ENCODE measurements at regions not wholly inside any gene's neighbourhood (a gene's known extent, or its start where the extent isn't known, plus 50 kb on each side); places are given as distances from the start of the nearest gene placed in this dataset.

- no peaks in the 10 kb centered on the region for H3K27me3 ChIP-seq (ENCODE audit: control insufficient read depth, insufficient read depth, low read length)
- no peak overlapping the region for H3K4me3 ChIP-seq (ENCODE audit: low read depth, low read length)
- H3K36me3 ChIP-seq (ENCODE audit: control insufficient read depth, insufficient read depth, low read length) = no peaks in the 10 kb centered on the region
- DNase-seq (ENCODE audit: low read depth) = peak; percentile 14
- TF ChIP-seq, protein P1, sequence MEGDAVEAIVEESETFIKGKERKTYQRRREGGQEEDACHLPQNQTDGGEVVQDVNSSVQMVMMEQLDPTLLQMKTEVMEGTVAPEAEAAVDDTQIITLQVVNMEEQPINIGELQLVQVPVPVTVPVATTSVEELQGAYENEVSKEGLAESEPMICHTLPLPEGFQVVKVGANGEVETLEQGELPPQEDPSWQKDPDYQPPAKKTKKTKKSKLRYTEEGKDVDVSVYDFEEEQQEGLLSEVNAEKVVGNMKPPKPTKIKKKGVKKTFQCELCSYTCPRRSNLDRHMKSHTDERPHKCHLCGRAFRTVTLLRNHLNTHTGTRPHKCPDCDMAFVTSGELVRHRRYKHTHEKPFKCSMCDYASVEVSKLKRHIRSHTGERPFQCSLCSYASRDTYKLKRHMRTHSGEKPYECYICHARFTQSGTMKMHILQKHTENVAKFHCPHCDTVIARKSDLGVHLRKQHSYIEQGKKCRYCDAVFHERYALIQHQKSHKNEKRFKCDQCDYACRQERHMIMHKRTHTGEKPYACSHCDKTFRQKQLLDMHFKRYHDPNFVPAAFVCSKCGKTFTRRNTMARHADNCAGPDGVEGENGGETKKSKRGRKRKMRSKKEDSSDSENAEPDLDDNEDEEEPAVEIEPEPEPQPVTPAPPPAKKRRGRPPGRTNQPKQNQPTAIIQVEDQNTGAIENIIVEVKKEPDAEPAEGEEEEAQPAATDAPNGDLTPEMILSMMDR (IDR thresholded peaks at IDR 0.05; ENCODE audit: insufficient read depth, low read length, poor library complexity, severe bottlenecking) = no peak
These were observed 55.3 kb downstream of the RPL10L start for GRCh38 chr14:46596236-46596635.

DNA sequence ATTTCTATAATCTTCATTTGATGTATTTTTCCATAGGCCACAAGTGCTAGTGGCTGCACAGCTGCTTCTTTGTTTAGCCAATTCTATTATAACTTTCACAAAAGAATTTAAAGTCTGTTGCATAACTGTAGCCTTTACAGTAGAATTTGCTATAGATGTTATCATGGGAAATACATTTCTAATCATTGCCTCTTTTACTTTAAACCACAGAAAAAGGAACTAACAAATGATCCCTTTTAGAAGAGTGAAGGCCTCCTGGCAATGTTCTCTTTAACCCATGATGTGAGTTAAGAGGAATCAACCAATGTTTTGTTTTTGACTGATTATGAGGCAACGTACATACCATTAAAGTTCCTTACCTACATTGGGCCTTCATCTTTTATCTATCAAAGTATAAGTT lies 68.8 kb downstream of the RPL10L start:
- no peak for DNase-seq (ENCODE audit: low read depth)
- no peaks in the 10 kb centered on the region for H3K36me3 ChIP-seq (ENCODE audit: control insufficient read depth, insufficient read depth, low read length)
- no peaks in the 10 kb centered on the region for H3K27me3 ChIP-seq (ENCODE audit: control insufficient read depth, insufficient read depth, low read length)
- TF ChIP-seq, protein P1 (IDR thresholded peaks at IDR 0.05; ENCODE audit: insufficient read depth, low read length, poor library complexity, severe bottlenecking) = no peak
- H3K4me3 ChIP-seq (ENCODE audit: low read depth, low read length) = no peak overlapping the region

DNA sequence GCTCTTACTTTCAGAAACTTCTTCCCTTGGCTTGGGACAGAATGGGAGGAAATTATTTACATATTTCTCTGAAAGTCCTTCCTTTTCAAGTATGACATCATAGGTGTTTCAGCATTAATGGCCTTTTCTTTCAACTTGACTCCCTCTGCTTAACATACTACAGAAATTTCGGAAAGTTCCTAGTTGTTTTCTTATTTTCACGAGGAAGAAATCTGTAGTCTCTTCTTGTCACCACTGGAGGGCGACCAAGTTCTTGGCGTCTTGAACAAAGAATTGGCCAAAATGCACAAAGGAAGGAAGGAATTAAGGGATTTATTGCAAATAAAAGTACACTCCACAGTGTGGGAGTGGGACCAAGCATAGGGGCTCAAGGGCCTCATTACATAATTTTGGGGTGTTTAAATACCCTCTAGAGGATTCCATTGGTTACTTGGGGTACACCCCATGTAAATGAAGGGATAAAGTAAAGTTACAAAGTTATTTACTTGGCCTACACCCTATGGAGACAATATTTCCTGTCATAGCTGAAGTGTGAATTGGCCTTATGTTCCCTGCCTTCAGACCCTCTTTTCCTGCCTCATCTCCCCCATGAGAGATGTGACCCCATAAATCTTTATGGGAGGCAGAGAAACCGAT lies 70.4 kb downstream of the RPL10L start:
- no peak for DNase-seq (ENCODE audit: low read depth)
- TF ChIP-seq, protein P1 (IDR thresholded peaks at IDR 0.05; ENCODE audit: insufficient read depth, low read length, poor library complexity, severe bottlenecking) = peak; percentile 77
- H3K27me3 ChIP-seq (ENCODE audit: control insufficient read depth, insufficient read depth, low read length) = no peaks in the 10 kb centered on the region

DNA sequence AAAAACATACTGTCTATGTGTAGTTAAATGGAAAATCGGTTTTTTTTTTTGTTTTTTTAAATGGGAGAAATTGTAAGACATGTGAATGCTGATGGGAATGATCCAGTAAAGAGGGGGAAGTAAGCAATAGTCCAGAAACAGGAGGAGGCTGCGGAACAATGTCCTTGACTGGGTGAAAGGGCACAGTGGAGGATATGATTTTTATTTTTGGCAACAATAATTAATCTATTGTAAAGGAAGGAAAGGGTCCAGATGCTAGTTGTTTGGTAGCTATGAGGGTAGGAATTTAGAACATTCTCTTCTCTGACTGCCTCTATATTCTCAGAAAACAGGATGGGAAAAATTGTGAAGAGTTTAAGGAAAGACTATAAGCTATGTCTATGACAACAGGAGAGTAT lies 76.6 kb downstream of the RPL10L start:
- no peak for DNase-seq (ENCODE audit: low read depth)
- H3K27me3 ChIP-seq (ENCODE audit: control insufficient read depth, insufficient read depth, low read length) = no peaks in the 10 kb centered on the region
- H3K4me3 ChIP-seq (ENCODE audit: low read depth, low read length) = no peak overlapping the region
- H3K36me3 ChIP-seq (ENCODE audit: control insufficient read depth, insufficient read depth, low read length) = no peaks in the 10 kb centered on the region
- TF ChIP-seq, protein P1 (IDR thresholded peaks at IDR 0.05; ENCODE audit: insufficient read depth, low read length, poor library complexity, severe bottlenecking) = no peak

More for the DNA sequence above, 70.4 kb downstream of the RPL10L start:
- no peak overlapping the region for H3K4me3 ChIP-seq (ENCODE audit: low read depth, low read length)
- no peaks in the 10 kb centered on the region for H3K36me3 ChIP-seq (ENCODE audit: control insufficient read depth, insufficient read depth, low read length)

DNA sequence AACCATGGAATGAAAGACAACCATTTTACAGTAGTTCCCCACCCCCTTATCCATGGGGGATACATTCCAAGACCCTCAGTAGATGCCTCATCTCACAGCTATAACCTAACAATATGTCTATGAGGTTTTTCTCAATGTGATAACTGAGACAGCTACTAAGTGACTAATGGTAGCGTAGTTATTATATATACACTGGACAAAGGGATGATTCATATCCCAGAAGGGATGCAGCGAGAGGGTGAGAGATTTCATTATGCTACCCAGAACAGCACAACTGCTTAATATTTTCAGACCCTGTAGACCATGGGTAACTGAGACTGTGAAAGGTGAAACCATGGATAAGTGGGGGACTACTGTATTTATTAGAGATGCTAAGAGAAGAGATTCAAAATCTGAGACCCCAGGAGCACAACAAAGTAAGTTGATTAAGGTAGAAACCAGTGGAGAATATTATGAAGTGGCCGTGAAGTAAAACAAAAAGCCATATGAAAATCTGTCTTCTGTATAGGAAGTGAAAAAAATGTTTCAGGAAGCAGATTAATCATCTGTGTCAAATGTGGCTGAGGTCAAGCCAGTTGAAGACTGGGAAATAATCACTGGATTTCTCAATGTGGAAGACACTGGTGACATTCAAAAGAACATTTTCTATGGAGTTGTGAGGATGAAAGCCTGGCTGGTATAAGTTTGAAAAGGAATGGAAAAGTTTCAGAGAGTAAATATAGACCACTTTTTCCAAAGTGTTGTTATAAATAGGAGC lies 77.2 kb downstream of the RPL10L start:
- no peak for DNase-seq (ENCODE audit: low read depth)
- H3K4me3 ChIP-seq (ENCODE audit: low read depth, low read length) = no peak overlapping the region
- H3K27me3 ChIP-seq (ENCODE audit: control insufficient read depth, insufficient read depth, low read length) = no peaks in the 10 kb centered on the region
- TF ChIP-seq, protein P1 (IDR thresholded peaks at IDR 0.05; ENCODE audit: insufficient read depth, low read length, poor library complexity, severe bottlenecking) = no peak
- no peaks in the 10 kb centered on the region for H3K36me3 ChIP-seq (ENCODE audit: control insufficient read depth, insufficient read depth, low read length)

All from kidney epithelial cell (primary cell).